ENCODE measurements at regions not wholly inside any gene's neighbourhood (a gene's known extent, or its start where the extent isn't known, plus 50 kb on each side); places are given as distances from the start of the nearest gene placed in this dataset.

DNA sequence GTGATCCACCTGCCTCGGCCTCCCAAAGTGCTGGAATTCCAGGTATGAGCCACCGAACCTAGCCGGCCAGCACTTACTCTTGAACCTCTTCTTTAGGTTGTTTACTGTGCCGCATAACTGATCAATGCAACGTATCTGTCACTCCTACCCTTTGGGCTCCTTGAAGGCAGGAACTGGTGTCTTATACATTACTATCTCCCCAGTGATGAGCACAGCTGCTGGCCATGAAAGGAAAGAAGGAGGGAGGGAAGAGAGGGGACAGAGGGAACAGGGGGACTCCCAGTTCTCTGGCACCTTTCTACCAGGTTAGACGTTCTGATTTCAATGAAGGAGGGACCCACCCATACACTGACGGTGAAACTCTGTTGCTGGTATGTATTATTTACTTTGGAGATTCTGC is 111.8 kb upstream of the NANOS1 start:
- Histone ChIP-seq H3K27me3 (replicated peaks; ENCODE audit: control insufficient read depth, insufficient read depth, low read length) (peaks cover 1% of the 10 kb centered on the region; the same call in 1 of the 2 replicates), H3K4me3 (replicated peaks; ENCODE audit: low read depth, low read length) (no peak overlapping the region), H3K36me3 (ENCODE audit: control insufficient read depth, insufficient read depth, low read length) (no peaks in the 10 kb centered on the region)
- TF ChIP-seq, protein P1, sequence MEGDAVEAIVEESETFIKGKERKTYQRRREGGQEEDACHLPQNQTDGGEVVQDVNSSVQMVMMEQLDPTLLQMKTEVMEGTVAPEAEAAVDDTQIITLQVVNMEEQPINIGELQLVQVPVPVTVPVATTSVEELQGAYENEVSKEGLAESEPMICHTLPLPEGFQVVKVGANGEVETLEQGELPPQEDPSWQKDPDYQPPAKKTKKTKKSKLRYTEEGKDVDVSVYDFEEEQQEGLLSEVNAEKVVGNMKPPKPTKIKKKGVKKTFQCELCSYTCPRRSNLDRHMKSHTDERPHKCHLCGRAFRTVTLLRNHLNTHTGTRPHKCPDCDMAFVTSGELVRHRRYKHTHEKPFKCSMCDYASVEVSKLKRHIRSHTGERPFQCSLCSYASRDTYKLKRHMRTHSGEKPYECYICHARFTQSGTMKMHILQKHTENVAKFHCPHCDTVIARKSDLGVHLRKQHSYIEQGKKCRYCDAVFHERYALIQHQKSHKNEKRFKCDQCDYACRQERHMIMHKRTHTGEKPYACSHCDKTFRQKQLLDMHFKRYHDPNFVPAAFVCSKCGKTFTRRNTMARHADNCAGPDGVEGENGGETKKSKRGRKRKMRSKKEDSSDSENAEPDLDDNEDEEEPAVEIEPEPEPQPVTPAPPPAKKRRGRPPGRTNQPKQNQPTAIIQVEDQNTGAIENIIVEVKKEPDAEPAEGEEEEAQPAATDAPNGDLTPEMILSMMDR (IDR thresholded peaks at IDR 0.05; ENCODE audit: insufficient read depth, low read length, poor library complexity, severe bottlenecking) = no peak
- DNase-seq (ENCODE audit: extremely low read depth, insufficient read length) = no peak

DNA sequence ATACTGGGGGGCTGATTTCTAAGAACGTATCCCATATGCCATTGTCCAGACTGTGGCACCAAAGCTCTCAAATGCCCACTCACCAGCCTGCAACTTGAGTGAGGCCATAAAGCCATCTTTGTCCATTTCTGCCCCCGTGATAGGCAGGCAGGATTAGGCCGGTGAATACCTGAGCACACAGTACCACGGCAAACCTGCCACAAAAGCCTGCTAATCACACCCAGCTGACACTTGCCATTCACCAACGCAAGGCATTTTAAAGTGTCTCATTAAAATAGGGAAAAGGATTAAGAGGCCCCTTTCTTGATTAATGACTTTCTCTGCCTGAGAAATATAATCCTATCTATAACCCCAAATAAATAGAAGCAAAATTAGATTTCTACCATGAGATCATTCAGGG is 111.4 kb upstream of the NANOS1 start:
- TF ChIP-seq, protein P1 (IDR thresholded peaks at IDR 0.05; ENCODE audit: insufficient read depth, low read length, poor library complexity, severe bottlenecking) = no peak
- Histone ChIP-seq H3K4me3 (replicated peaks; ENCODE audit: low read depth, low read length) (no peak overlapping the region), H3K27me3 (replicated peaks; ENCODE audit: control insufficient read depth, insufficient read depth, low read length) (peaks cover 1% of the 10 kb centered on the region; the same call in 1 of the 2 replicates), H3K36me3 (ENCODE audit: control insufficient read depth, insufficient read depth, low read length) (no peaks in the 10 kb centered on the region)
- DNase-seq (ENCODE audit: extremely low read depth, insufficient read length) = no peak

DNA sequence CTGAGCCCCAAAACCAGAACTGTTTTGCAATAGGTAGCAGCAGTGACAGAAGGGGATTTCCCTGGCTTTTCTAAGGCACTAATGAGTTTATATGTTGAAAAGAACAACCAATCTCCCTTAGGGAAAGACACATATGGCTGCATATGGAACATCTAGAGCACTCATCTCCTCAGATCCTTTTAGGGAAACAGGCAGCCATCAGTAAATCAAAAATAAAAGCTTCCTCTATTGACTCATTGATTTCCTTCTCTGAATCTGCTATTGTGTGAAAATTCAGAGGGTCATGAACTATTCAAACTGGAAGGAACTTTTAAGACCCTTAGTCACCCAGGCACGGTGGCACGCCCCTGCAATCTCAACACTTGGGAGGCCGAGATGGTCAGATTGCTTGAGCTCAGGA is 110.9 kb upstream of the NANOS1 start:
- no peak for DNase-seq (ENCODE audit: extremely low read depth, insufficient read length)
- peaks cover 1% of the 10 kb centered on the region; the same call in 1 of the 2 replicates for H3K27me3 ChIP-seq (replicated peaks; ENCODE audit: control insufficient read depth, insufficient read depth, low read length)
- H3K4me3 ChIP-seq (replicated peaks; ENCODE audit: low read depth, low read length) = no peak overlapping the region
- H3K36me3 ChIP-seq (ENCODE audit: control insufficient read depth, insufficient read depth, low read length) = no peaks in the 10 kb centered on the region
- TF ChIP-seq, protein P1 (IDR thresholded peaks at IDR 0.05; ENCODE audit: insufficient read depth, low read length, poor library complexity, severe bottlenecking) = no peak

DNA sequence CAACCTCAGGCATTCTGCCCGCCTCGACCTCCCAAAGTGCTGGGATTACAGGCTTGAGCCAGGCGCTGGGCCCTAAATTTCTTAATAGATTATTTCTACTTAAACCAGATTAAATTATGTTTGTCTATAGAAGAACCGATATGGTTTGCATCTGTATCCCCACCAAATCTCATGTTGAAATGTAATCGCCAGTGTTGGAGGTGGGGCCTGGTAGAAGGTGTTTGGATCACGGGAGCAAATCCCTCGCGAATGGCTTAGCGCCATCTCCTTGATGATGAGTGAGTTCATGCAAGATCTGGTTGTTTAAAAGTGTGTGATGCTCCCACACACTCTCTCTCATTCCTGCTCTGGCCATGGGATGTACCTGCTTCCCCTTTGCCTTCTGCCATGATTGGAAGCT is 109.3 kb upstream of the NANOS1 start:
- TF ChIP-seq, protein P1 (IDR thresholded peaks at IDR 0.05; ENCODE audit: insufficient read depth, low read length, poor library complexity, severe bottlenecking) = no peak
- Histone ChIP-seq H3K4me3 (replicated peaks; ENCODE audit: low read depth, low read length) (no peak overlapping the region), H3K27me3 (replicated peaks; ENCODE audit: control insufficient read depth, insufficient read depth, low read length) (peaks cover 1% of the 10 kb centered on the region; the same call in 1 of the 2 replicates), H3K36me3 (ENCODE audit: control insufficient read depth, insufficient read depth, low read length) (no peaks in the 10 kb centered on the region)
- no peak for DNase-seq (ENCODE audit: extremely low read depth, insufficient read length)

DNA sequence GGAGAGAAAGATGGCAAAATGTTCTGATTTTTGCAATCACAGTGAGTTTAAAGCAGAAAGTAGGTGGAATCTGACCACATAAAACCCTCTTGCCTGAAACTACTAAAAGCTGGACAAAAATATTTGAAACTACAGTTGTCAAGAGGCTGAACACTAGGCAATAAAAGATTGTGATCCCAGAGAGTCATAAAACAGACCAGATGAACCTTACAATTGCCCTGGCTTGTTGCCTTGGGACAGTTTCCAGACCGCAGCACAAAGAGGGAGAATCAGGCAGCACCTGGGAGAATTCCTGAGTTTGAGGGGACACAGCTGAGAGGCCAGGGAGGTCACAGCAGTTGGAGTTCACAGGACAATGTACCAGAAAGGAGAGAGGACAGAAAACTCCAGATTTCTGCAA is 107.3 kb upstream of the NANOS1 start:
- TF ChIP-seq, protein P1 (IDR thresholded peaks at IDR 0.05; ENCODE audit: insufficient read depth, low read length, poor library complexity, severe bottlenecking) = no peak
- Histone ChIP-seq H3K27me3 (replicated peaks; ENCODE audit: control insufficient read depth, insufficient read depth, low read length) (no peaks in the 10 kb centered on the region; the same call in 1 of the 2 replicates), H3K36me3 (ENCODE audit: control insufficient read depth, insufficient read depth, low read length) (no peaks in the 10 kb centered on the region), H3K4me3 (replicated peaks; ENCODE audit: low read depth, low read length) (no peak overlapping the region)
- no peak for DNase-seq (ENCODE audit: extremely low read depth, insufficient read length)

DNA sequence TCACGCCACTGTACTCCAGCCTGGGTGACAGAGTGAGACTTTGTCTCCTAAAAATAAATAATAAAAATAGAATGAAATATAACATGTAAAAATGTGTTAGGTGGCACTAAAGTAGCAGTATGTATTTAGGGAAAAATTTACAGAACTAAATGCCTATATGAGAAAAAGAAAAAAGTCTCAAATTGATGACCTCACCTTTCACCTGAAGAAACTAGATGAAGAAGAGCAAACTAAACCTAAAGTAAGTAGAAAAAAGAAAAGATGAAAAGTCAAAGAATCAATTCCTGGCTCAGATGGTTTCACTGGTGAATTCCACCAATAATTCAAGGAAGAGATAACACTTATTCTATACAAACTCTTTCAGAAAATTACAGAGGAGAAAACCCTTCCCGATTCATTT is 106.5 kb upstream of the NANOS1 start:
- H3K27me3 ChIP-seq (replicated peaks; ENCODE audit: control insufficient read depth, insufficient read depth, low read length) = no peaks in the 10 kb centered on the region; the same call in 1 of the 2 replicates
- no peaks in the 10 kb centered on the region for H3K36me3 ChIP-seq (ENCODE audit: control insufficient read depth, insufficient read depth, low read length)
- no peak for DNase-seq (ENCODE audit: extremely low read depth, insufficient read length)
- TF ChIP-seq, protein P1 (IDR thresholded peaks at IDR 0.05; ENCODE audit: insufficient read depth, low read length, poor library complexity, severe bottlenecking) = no peak
- no peak overlapping the region for H3K4me3 ChIP-seq (replicated peaks; ENCODE audit: low read depth, low read length)
